NB4 (cell line): ENCODE measurements at regions not wholly inside any gene's neighbourhood (a gene's known extent, or its start where the extent isn't known, plus 50 kb on each side); places are given as distances from the start of the nearest gene placed in this dataset.

Experiments used
- DNase-seq: peaks from one replicate; pipeline ENCODE4 v3.0.0; 2010; ENCODE audit warnings: low read depth
- H3K4me3 ChIP-seq: one replicate; pipeline ENCODE4 v1.5.1; 2011; ENCODE audit warnings: mild to moderate bottlenecking, low read depth, low read length, moderate library complexity
- CTCF ChIP-seq: IDR thresholded peaks from one replicate; pipeline ENCODE4 v1.5.1; 2012; ENCODE audit warnings: low read depth, low read length
- MAX ChIP-seq: IDR thresholded peaks from 2 replicates; pipeline ENCODE4 v1.6.1; 2011; ENCODE audit warnings: low read depth, low read length
- MYC ChIP-seq: IDR thresholded peaks from 2 replicates; pipeline ENCODE4 v1.6.1; 2011; ENCODE audit warnings: low read depth, low read length
- POLR2A ChIP-seq: IDR thresholded peaks from 2 replicates; pipeline ENCODE4 v1.6.1; 2011; ENCODE audit warnings: mild to moderate bottlenecking; ENCODE audit not compliant: insufficient read length; ENCODE audit errors: extremely low read depth

GRCh38 chr11:116232364-116232828 lies 540.4 kb downstream of the BUD13 start:
- H3K4me3 ChIP-seq, result no peak overlapping the region
- TF ChIP-seq CTCF (no peak), POLR2A (no peak), MYC (no peak), MAX (no peak)
- no peak for DNase-seq

GRCh38 chr11:116231543-116231942 lies 541.2 kb downstream of the BUD13 start:
- TF ChIP-seq MYC (no peak), POLR2A (no peak), MAX (no peak), CTCF (no peak)
- no peak for DNase-seq
- H3K4me3 ChIP-seq, result no peak overlapping the region

GRCh38 chr11:116230438-116230837 lies 542.3 kb downstream of the BUD13 start:
- DNase-seq, result no peak
- H3K4me3 ChIP-seq, result no peak overlapping the region
- TF ChIP-seq POLR2A, result no peak
- TF ChIP-seq MYC, result no peak
- TF ChIP-seq CTCF, result no peak
- no peak for TF ChIP-seq MAX

GRCh38 chr11:116229236-116229970 lies 543.4 kb downstream of the BUD13 start:
- TF ChIP-seq MAX (no peak), POLR2A (no peak), MYC (no peak), CTCF (no peak)
- DNase-seq, result no peak
- no peak overlapping the region for H3K4me3 ChIP-seq

GRCh38 chr11:116226731-116227130 lies 546.1 kb downstream of the BUD13 start:
- no peak overlapping the region for H3K4me3 ChIP-seq
- no peak for DNase-seq
- TF ChIP-seq MAX, result no peak
- no peak for TF ChIP-seq POLR2A
- no peak for TF ChIP-seq MYC
- no peak for TF ChIP-seq CTCF
